ENCODE measurements at regions not wholly inside any gene's neighbourhood (a gene's known extent, or its start where the extent isn't known, plus 50 kb on each side); places are given as distances from the start of the nearest gene placed in this dataset.

- TF ChIP-seq CTCF (IDR thresholded peaks at IDR 0.05): peak; percentile 18 to 52 (median 21)
- TF ChIP-seq POLR2A (IDR thresholded peaks at IDR 0.05): no peak
Measured at GRCh38 chr14:106564058-106564643, 1037.8 kb downstream of the TMEM121 start.

Data from testis (tissue), 2 donors.